HG02642 (cell line): ENCODE measurements at regions not wholly inside any gene's neighbourhood (a gene's known extent, or its start where the extent isn't known, plus 50 kb on each side); places are given as distances from the start of the nearest gene placed in this dataset.
"Not testable (repeated sequence)": the region's sequence is repeated elsewhere in the genome, so short reads cannot be mapped to it uniquely, and the experiment has no call there.

Source experiments
- ATAC-seq: cut with Tn5 transposase; IDR thresholded peaks from one replicate; pipeline ENCODE4 v1.9.1; 2021; ENCODE audit warnings: mild to moderate bottlenecking; ENCODE audit not compliant: unreplicated experiment, poor library complexity

- no peak for ATAC-seq
Measured at GRCh38 chr2:107731435-107731834, 95.3 kb upstream of the RGPD4 start.

DNA sequence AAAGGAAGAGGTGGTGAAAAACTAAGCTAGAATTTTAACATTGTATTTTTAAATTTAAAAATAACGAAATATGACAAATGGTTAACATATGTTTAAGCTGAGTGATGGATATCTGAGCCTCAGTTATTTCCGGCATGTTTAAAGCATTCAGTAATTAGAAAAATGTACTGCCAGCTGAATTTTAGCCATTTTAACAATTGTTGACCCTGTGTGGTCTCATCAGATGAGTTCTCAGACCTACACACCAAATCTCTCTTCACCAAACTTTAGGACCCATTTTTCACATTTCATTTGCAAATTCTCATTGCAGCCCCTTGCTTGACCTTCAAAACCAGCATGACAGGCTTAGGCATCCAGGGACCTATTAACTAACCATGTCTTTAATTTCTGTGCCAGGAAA, 91.5 kb upstream of the RGPD4 start:
- ATAC-seq = no peak

DNA sequence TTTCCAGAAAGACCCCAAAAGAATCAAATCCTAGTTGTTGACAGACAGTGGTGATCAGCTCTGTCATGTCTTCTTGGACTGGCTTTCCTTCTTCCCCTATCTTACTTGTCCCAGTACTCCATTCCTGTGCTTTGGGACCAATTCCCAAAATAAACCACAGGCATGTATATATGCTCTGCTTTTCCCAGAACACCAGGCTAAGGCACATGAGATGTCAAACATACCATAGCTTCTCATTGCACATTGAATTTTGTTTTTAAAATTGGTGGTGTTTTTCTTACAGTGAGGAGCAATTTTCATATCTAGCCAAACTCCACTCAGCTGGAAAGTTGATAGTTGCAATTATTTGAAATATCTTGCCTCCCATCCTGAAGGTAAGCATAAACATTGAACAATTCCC, 88.9 kb upstream of the RGPD4 start:
- ATAC-seq = no peak

GRCh38 chr2:107738266-107738665, 88.4 kb upstream of the RGPD4 start:
- no peak for ATAC-seq

GRCh38 chr2:107740300-107740699, 86.4 kb upstream of the RGPD4 start:
- no peak for ATAC-seq

DNA sequence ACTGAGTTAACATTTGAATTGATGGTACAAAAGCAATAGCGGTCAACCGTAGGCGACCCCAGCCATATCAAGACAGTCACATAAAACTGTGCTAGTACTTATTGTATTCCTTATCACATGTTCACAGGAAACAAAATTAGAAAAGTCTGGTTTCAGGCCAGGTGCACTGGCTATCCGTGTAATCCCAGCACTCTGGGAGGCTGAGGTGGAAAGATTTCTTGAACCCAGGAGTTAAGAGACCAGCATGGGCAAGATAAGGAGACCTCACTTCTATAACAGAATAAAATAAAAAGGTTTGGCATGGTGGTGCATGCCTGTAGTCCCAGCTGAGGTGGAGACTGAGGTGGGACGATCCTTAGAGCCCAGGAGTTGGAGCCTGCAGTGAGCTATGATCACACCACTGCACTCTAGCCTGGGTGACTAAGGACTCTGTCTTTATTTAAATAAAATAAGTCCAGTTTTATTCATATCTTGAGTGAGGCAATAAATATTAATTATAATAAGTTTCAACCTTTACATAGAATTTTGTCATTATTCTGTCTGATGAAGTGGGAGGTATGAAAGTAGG, 84.1 kb upstream of the RGPD4 start:
- no peak for ATAC-seq

- no peak for ATAC-seq
Measured at GRCh38 chr2:107743274-107743673, 83.4 kb upstream of the RGPD4 start.

GRCh38 chr2:107745100-107745499, 81.6 kb upstream of the RGPD4 start:
- no peak for ATAC-seq

GRCh38 chr2:107746552-107747198, 80.0 kb upstream of the RGPD4 start:
- ATAC-seq = not testable (repeated sequence)

- not testable (repeated sequence) for ATAC-seq
Measured at GRCh38 chr2:107747199-107747963, 79.3 kb upstream of the RGPD4 start.

- no peak for ATAC-seq
Measured at GRCh38 chr2:107747964-107748583, 78.6 kb upstream of the RGPD4 start.

- no peak for ATAC-seq
Measured at GRCh38 chr2:107751936-107752335, 74.8 kb upstream of the RGPD4 start.

DNA sequence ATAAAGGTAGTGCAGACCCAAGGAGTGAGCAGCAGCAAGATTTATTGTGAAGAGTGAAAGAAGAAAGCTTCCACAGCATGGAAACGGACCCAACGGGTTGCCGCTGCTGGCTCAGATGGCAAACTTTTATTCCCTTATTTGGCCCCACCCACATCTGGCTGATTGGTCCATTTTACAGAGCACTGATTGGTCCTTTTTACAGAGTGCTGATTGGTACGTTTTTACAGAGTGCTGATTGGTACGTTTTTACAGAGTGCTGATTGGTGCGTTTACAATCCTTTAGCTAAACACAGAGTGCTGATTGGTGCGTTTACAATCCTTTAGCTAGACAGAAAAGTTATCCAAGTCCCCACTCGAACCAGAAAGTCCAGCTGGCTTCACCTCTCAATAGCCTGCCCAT, 72.9 kb upstream of the RGPD4 start:
- not testable (repeated sequence) for ATAC-seq

DNA sequence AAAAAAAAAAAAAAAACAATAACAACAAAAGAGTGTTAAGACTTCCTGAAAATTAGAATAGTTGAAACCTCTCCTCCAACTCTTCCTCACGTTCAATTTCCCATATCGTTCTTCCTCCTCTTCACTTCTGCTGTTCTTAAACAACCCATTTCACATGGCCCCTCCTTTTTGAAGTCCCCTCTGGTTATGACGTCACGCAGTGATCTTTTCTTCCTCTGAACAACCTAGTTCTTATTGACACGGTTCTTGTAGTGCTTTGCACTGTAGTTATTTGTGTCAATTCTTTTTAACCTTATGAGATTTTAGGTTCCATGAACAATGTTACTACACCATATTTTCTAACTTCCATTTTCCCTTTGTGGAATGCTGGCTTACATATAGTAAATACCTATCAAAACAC, 69.5 kb upstream of the RGPD4 start:
- no peak for ATAC-seq

DNA sequence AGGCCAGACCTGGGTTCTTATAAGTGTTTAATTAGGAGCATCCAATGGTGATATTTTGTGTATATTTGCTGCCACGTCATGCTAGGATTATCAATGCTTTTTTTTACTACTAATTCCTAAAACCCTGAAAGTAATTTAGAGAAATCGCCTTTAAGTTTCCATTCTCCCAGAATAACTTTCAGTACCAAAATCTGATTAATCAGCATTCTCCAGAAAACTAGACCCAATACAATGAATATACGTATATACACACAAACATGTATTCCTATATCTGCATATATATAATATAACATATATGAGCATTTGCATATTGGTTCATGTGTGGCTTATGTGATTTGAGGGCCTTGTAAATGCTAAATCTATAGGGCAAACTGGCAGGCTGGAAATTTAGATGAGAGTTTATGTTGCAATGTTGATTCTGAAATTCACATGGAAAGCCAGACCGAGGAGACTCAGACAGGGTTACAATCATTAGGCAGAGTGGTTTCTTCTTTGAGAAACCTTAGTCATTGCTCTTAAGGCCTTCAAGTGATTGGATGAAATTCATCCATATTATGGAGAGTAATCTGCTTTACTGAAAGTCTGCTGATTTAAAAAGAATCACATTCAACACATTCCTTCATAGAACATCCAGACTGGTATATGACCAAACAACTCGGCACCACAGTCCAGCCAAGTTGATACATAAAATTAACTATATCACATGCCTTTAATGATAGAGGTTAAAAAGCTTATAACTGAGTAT, 65.9 kb upstream of the RGPD4 start:
- ATAC-seq = no peak

- no peak for ATAC-seq
Measured at GRCh38 chr2:107772353-107772752, 54.3 kb upstream of the RGPD4 start.

- ATAC-seq = no peak
Measured at GRCh38 chr2:107775211-107775610, 51.5 kb upstream of the RGPD4 start.

DNA sequence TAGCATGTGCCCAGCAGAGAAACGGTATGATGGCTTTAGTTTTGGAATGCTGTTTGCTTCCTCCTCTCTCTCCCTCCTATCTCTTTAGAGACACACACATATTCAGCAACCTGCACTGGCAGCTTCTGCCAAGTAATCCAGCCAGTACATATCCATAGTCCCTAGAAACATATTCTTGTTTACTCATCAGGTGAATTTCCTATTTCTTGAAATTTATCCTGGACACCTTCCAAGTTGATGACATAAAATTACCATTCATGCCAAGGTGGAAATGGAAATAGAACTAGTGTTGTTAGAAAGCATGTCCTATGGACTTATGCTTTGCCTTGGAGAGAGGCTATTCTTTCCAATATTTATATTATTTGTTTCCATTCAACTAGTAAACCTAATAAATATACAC, 50.9 kb upstream of the RGPD4 start:
- ATAC-seq = no peak

- no peak for ATAC-seq
Measured at GRCh38 chr2:107776362-107776761, 50.3 kb upstream of the RGPD4 start.
